ENCODE measurements at regions not wholly inside any gene's neighbourhood (a gene's known extent, or its start where the extent isn't known, plus 50 kb on each side); places are given as distances from the start of the nearest gene placed in this dataset.

GRCh38 chr13:44107357-44108121 lies 227.8 kb downstream of the LACC1 start:
- no peaks in the 10 kb centered on the region for H3K9me3 ChIP-seq
- TF ChIP-seq POLR2A (IDR thresholded peaks at IDR 0.05) (no peak), EP300 (IDR thresholded peaks at IDR 0.05) (no peak)
- TF ChIP-seq, protein P1, sequence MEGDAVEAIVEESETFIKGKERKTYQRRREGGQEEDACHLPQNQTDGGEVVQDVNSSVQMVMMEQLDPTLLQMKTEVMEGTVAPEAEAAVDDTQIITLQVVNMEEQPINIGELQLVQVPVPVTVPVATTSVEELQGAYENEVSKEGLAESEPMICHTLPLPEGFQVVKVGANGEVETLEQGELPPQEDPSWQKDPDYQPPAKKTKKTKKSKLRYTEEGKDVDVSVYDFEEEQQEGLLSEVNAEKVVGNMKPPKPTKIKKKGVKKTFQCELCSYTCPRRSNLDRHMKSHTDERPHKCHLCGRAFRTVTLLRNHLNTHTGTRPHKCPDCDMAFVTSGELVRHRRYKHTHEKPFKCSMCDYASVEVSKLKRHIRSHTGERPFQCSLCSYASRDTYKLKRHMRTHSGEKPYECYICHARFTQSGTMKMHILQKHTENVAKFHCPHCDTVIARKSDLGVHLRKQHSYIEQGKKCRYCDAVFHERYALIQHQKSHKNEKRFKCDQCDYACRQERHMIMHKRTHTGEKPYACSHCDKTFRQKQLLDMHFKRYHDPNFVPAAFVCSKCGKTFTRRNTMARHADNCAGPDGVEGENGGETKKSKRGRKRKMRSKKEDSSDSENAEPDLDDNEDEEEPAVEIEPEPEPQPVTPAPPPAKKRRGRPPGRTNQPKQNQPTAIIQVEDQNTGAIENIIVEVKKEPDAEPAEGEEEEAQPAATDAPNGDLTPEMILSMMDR (IDR thresholded peaks at IDR 0.05) = no peak
- H3K4me3 ChIP-seq = no peak overlapping the region
- 76 to 78% methylated on average over 10 of the region's 10 CpGs for WGBS, 2 donors
- no peaks in the 10 kb centered on the region for H3K36me3 ChIP-seq
- no peaks in the 10 kb centered on the region for H3K27me3 ChIP-seq
- no peak for DNase-seq (ENCODE audit: low spot score in 2 of 2)
- H3K4me1 ChIP-seq = peaks cover 0 to 44% (median 7%) of the 10 kb centered on the region in 4 donors
- peak overlapping the region in 3 of 4 donors; percentile 7 to 75 (median 12) for H3K27ac ChIP-seq

DNA sequence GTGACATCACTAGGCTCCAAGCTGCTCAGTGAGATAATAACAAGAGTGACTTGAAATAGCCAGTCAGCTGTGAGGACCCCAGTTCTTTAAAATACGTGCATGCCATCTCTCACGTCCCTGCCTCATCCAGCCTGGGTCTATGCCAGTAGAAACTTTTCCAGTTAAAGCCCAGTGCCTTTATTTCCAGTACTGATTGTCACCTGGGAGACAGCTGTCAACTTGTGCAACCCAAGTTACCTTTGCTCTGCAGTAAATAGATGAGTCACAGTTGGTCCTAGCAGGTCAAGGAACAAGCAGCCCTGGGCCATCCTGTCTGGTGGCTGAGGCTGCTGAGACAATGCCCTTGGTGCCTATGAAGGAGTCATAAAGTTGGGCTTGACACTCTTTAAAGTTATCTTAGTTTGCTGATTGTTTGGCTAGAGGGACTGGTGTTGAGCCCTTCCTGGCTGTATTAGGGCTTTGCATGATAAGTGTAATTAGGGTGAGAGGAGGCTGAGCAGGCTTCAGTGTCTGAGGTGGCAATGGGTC lies 228.7 kb downstream of the LACC1 start:
- H3K36me3 ChIP-seq = no peaks in the 10 kb centered on the region
- no peaks in the 10 kb centered on the region for H3K9me3 ChIP-seq
- peak overlapping the region in 1 of 4 donors; percentile 10 for H3K27ac ChIP-seq
- H3K4me1 ChIP-seq = peaks cover 0 to 47% (median 7%) of the 10 kb centered on the region in 4 donors
- DNase-seq (ENCODE audit: low spot score in 2 of 2) = no peak
- H3K27me3 ChIP-seq = no peaks in the 10 kb centered on the region
- TF ChIP-seq POLR2A (IDR thresholded peaks at IDR 0.05) (no peak), EP300 (IDR thresholded peaks at IDR 0.05) (peak in 1 of 2 donors; percentile 17)
- TF ChIP-seq, protein P1 (IDR thresholded peaks at IDR 0.05) = no peak
- 48 to 58% methylated on average over 2 of the region's 2 CpGs for WGBS, 2 donors
- H3K4me3 ChIP-seq = no peak overlapping the region

- H3K36me3 ChIP-seq = no peaks in the 10 kb centered on the region
- no peak for DNase-seq (ENCODE audit: low spot score in 2 of 2)
- H3K27me3 ChIP-seq = no peaks in the 10 kb centered on the region
- 70 to 74% methylated on average over 7 of the region's 7 CpGs for WGBS, 2 donors
- H3K9me3 ChIP-seq = no peaks in the 10 kb centered on the region
- peaks cover 0 to 32% (median 5%) of the 10 kb centered on the region in 4 donors for H3K4me1 ChIP-seq
- peak overlapping the region in 1 of 4 donors; percentile 34 for H3K27ac ChIP-seq
- no peak overlapping the region for H3K4me3 ChIP-seq
- TF ChIP-seq EP300 (IDR thresholded peaks at IDR 0.05) = no peak
- no peak for TF ChIP-seq POLR2A (IDR thresholded peaks at IDR 0.05)
- TF ChIP-seq, protein P1 (IDR thresholded peaks at IDR 0.05) = no peak
Observed at GRCh38 chr13:44110091-44110621, 230.5 kb downstream of the LACC1 start.

DNA sequence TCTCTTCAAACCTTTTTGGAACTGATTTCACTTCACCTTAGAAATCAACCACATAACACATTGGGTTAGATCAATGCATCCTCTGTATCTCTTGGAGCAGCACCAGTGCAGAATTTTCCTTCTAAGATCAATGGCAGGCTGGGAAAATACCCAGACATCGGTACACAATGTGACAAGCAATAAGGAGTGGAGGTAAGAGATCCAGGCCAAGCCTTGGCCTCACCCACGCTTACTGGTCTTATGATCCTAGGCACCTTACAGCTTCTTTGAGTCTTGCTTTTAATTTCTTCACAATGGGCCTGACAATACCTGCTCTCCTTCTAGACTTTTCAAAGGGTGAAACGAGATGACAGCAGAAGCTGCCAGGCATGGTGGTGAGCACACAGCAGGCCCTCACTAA lies 232.0 kb downstream of the LACC1 start:
- no peak for TF ChIP-seq POLR2A (IDR thresholded peaks at IDR 0.05)
- TF ChIP-seq EP300 (IDR thresholded peaks at IDR 0.05) = no peak
- TF ChIP-seq, protein P1 (IDR thresholded peaks at IDR 0.05) = no peak
- Histone ChIP-seq H3K4me3 (no peak overlapping the region), H3K27me3 (no peaks in the 10 kb centered on the region), H3K9me3 (no peaks in the 10 kb centered on the region), H3K4me1 (peaks cover 0 to 26% (median under 1%) of the 10 kb centered on the region in 4 donors), H3K27ac (peak overlapping the region in 3 of 4 donors; percentile 19 to 43 (median 24)), H3K36me3 (no peaks in the 10 kb centered on the region)
- DNase-seq (ENCODE audit: low spot score in 2 of 2) = no peak
- 55 to 68% methylated on average over 3 of the region's 3 CpGs for WGBS, 2 donors

Measured in tibial nerve (tissue), 4 donors.